SK-N-SH treated with all-trans-retinoic acid at 6 μM for 48 hours (cell line): ENCODE measurements at regions not wholly inside any gene's neighbourhood (a gene's known extent, or its start where the extent isn't known, plus 50 kb on each side); places are given as distances from the start of the nearest gene placed in this dataset.

Source experiments
- ATAC-seq: fragments of 200-7000 bp; cut with Tn5 transposase; 3 replicates; pipeline ENCODE4 v1.9.1; 2020; ENCODE audit warnings: mild to moderate bottlenecking, moderate library complexity
- ARNTL ChIP-seq: fragments of 450-650 bp; formaldehyde crosslinking; IDR thresholded peaks from 2 replicates; pipeline ENCODE4 v1.5.0; 2020; ENCODE audit warnings: low read depth, mild to moderate bottlenecking, moderate library complexity, borderline replicate concordance
- BACH2 ChIP-seq: fragments of 250-450 bp; sonication (Bioruptor Pico); IDR thresholded peaks from 2 replicates; pipeline ENCODE4 v1.9.0; 2021; ENCODE audit warnings: mild to moderate bottlenecking, borderline replicate concordance
- CREB5 ChIP-seq: fragments of 250-450 bp; sonication (Bioruptor Pico); IDR thresholded peaks from 2 replicates; pipeline ENCODE4 v1.5.1; 2020; ENCODE audit warnings: low read depth, mild to moderate bottlenecking, moderate library complexity
- CSDC2 ChIP-seq: fragments of 250-450 bp; sonication (Bioruptor Pico); IDR thresholded peaks from 2 replicates; pipeline ENCODE4 v1.5.0; 2020; ENCODE audit warnings: mild to moderate bottlenecking, moderate library complexity
- ESRRG ChIP-seq: fragments of 250-450 bp; sonication (Bioruptor Pico); IDR thresholded peaks from 2 replicates; pipeline ENCODE4 v1.6.1; 2021; ENCODE audit warnings: mild to moderate bottlenecking
- GLIS3 ChIP-seq: fragments of 250-450 bp; sonication (Bioruptor Pico); IDR thresholded peaks from 2 replicates; pipeline ENCODE4 v1.5.0; 2020; ENCODE audit warnings: mild to moderate bottlenecking, moderate library complexity
- ISL1 ChIP-seq: fragments of 250-450 bp; sonication (Bioruptor Pico); IDR thresholded peaks from 2 replicates; pipeline ENCODE4 v2.1.2; 2022; ENCODE audit warnings: mild to moderate bottlenecking, moderate library complexity
- OSR1 ChIP-seq: fragments of 250-450 bp; sonication (Bioruptor Pico); IDR thresholded peaks from 2 replicates; pipeline ENCODE4 v1.8.0; 2022; ENCODE audit warnings: moderate library complexity, mild to moderate bottlenecking, inconsistent platforms
- PATZ1 ChIP-seq: fragments of 250-450 bp; sonication (Bioruptor Pico); IDR thresholded peaks from 2 replicates; pipeline ENCODE4 v1.8.0; 2020; ENCODE audit warnings: mild to moderate bottlenecking, moderate library complexity, borderline replicate concordance
- PPARA ChIP-seq: fragments of 250-450 bp; sonication (Bioruptor Pico); IDR thresholded peaks from 2 replicates; pipeline ENCODE4 v1.5.0; 2020; ENCODE audit warnings: mild to moderate bottlenecking, borderline replicate concordance
- RARB ChIP-seq: fragments of 250-450 bp; sonication (Bioruptor Pico); IDR thresholded peaks from 2 replicates; pipeline ENCODE4 v1.8.0; 2021; ENCODE audit warnings: mild to moderate bottlenecking, moderate library complexity
- SNAI2 ChIP-seq: fragments of 250-450 bp; sonication (Bioruptor Pico); IDR thresholded peaks from 2 replicates; pipeline ENCODE4 v1.5.0; 2020; ENCODE audit warnings: mild to moderate bottlenecking, moderate library complexity
- TCF4 ChIP-seq: fragments of 250-450 bp; sonication (Bioruptor Pico); IDR thresholded peaks from 2 replicates; pipeline ENCODE4 v1.8.0; 2021; ENCODE audit warnings: mild to moderate bottlenecking, moderate library complexity, borderline replicate concordance
- TOX ChIP-seq: fragments of 250-450 bp; sonication (Bioruptor Pico); IDR thresholded peaks from 2 replicates; pipeline ENCODE4 v1.8.0; 2021; ENCODE audit warnings: mild to moderate bottlenecking, moderate library complexity, borderline replicate concordance
- TSHZ2 ChIP-seq: fragments of 250-450 bp; sonication (Bioruptor Pico); IDR thresholded peaks from 2 replicates; pipeline ENCODE4 v1.5.0; 2020; ENCODE audit warnings: mild to moderate bottlenecking, moderate library complexity
- ZC3H10 ChIP-seq: fragments of 250-450 bp; sonication (Bioruptor Pico); IDR thresholded peaks from 2 replicates; pipeline ENCODE4 v1.5.1; 2021; ENCODE audit warnings: mild to moderate bottlenecking, moderate library complexity
- ZFP3 ChIP-seq: fragments of 250-450 bp; sonication (Bioruptor Pico); IDR thresholded peaks from 2 replicates; pipeline ENCODE4 v1.5.0; 2020; ENCODE audit warnings: mild to moderate bottlenecking, moderate library complexity
- ZFP30 ChIP-seq: fragments of 450-650 bp; formaldehyde crosslinking; IDR thresholded peaks from 2 replicates; pipeline ENCODE4 v1.5.0; 2022; ENCODE audit warnings: mild to moderate bottlenecking, moderate library complexity
- TF ChIP-seq, protein P1 (sequence below): fragments of 250-450 bp; sonication (Bioruptor Pico); IDR thresholded peaks from 2 replicates; pipeline ENCODE4 v1.8.0; 2021; ENCODE audit warnings: low read depth, mild to moderate bottlenecking, moderate library complexity, borderline replicate concordance

- TF ChIP-seq, protein P1, sequence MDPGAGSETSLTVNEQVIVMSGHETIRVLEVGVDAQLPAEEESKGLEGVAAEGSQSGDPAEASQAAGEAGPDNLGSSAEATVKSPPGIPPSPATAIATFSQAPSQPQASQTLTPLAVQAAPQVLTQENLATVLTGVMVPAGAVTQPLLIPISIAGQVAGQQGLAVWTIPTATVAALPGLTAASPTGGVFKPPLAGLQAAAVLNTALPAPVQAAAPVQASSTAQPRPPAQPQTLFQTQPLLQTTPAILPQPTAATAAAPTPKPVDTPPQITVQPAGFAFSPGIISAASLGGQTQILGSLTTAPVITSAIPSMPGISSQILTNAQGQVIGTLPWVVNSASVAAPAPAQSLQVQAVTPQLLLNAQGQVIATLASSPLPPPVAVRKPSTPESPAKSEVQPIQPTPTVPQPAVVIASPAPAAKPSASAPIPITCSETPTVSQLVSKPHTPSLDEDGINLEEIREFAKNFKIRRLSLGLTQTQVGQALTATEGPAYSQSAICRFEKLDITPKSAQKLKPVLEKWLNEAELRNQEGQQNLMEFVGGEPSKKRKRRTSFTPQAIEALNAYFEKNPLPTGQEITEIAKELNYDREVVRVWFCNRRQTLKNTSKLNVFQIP = no peak
- TF ChIP-seq PPARA = no peak
- no peak for TF ChIP-seq ISL1
- TF ChIP-seq BACH2 (CRISPR knock-in tag) = no peak
- no peak for TF ChIP-seq ZFP3 (CRISPR knock-in tag)
- no peak for TF ChIP-seq SNAI2 (CRISPR knock-in tag)
- no peak for TF ChIP-seq ZFP30 (CRISPR knock-in tag)
- TF ChIP-seq TOX (CRISPR knock-in tag) = no peak
- TF ChIP-seq GLIS3 (CRISPR knock-in tag) = no peak
- ATAC-seq = no peak
These were observed 62.0 kb upstream of the HES1 start for GRCh38 chr3:194073926-194074325.

GRCh38 chr3:194075088-194075615 is 60.8 kb upstream of the HES1 start:
- TF ChIP-seq CREB5 (CRISPR knock-in tag) (no peak), ARNTL (CRISPR knock-in tag) (no peak), ZC3H10 (no peak), TOX (CRISPR knock-in tag) (no peak), OSR1 (CRISPR knock-in tag) (no peak), ESRRG (CRISPR knock-in tag) (no peak), PPARA (no peak), RARB (CRISPR knock-in tag) (no peak), BACH2 (CRISPR knock-in tag) (no peak)
- no peak for ATAC-seq

DNA sequence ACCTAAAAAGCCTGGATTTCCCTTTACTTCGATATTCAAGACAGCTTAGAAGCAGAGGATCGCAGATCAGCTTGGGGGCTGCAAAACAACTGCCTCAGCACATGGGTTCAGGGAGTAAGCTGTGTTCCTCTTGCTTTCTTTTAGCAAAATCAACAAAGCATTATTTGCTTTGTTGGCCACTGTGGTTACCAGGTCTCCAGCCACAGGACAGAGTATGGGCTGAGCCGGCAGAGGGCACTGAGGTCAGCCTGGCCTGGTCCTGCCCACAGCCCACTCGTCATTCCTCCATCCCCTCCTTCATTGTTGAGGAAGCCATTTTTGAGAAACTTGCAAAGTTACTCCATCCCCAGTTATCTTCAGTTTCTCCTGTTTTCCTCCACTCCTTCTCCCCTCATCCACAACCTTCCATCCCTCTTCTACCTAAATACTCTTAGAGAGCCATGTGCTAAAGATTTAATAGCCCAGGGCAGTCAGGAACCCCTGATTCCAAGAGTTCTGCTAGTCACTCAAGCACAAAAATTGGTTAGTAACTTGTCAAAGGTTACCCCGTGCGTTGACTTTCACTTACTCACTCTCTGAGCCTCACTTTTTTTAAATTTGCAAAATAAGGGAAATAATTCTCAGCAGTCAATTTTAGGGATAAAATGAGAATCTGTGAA is 60.0 kb upstream of the HES1 start:
- no peak for ATAC-seq
- TF ChIP-seq CSDC2 (CRISPR knock-in tag) (no peak), ISL1 (no peak), PATZ1 (CRISPR knock-in tag) (no peak), RARB (CRISPR knock-in tag) (no peak), ZFP30 (CRISPR knock-in tag) (no peak), PPARA (no peak)

- TF ChIP-seq OSR1 (CRISPR knock-in tag) = no peak
- no peak for TF ChIP-seq TSHZ2 (CRISPR knock-in tag)
- no peak for TF ChIP-seq ARNTL (CRISPR knock-in tag)
- no peak for TF ChIP-seq CSDC2 (CRISPR knock-in tag)
- TF ChIP-seq, protein P1 = no peak
- no peak for TF ChIP-seq CREB5 (CRISPR knock-in tag)
- no peak for TF ChIP-seq SNAI2 (CRISPR knock-in tag)
- no peak for TF ChIP-seq TOX (CRISPR knock-in tag)
- TF ChIP-seq PPARA = no peak
- TF ChIP-seq ZFP3 (CRISPR knock-in tag) = no peak
- TF ChIP-seq TCF4 = no peak
- no peak for ATAC-seq
These were observed 59.5 kb upstream of the HES1 start for GRCh38 chr3:194076475-194076874.
